LoVo (cell line): ENCODE measurements at regions not wholly inside any gene's neighbourhood (a gene's known extent, or its start where the extent isn't known, plus 50 kb on each side); places are given as distances from the start of the nearest gene placed in this dataset.

ENCODE experiments used
- DNase-seq: peaks from one replicate; pipeline ENCODE4 v3.0.0-alpha.2; 2016; ENCODE audit warnings: low spot score

GRCh38 chr5:8393240-8393639, 524.3 kb downstream of the MTRR start:
- DNase-seq = no peak

- DNase-seq = no peak
Observed at GRCh38 chr5:8394965-8395364, 526.0 kb downstream of the MTRR start.

GRCh38 chr5:8396246-8396645, 527.3 kb downstream of the MTRR start:
- DNase-seq = no peak

GRCh38 chr5:8396756-8397155, 527.8 kb downstream of the MTRR start:
- no peak for DNase-seq

- no peak for DNase-seq
Observed at GRCh38 chr5:8399471-8399870, 530.5 kb downstream of the MTRR start.

- DNase-seq = no peak
Observed at GRCh38 chr5:8408258-8408657, 539.3 kb downstream of the MTRR start.

- no peak for DNase-seq
Observed at GRCh38 chr5:8410618-8411017, 541.7 kb downstream of the MTRR start.

GRCh38 chr5:8413975-8414374, 545.0 kb downstream of the MTRR start:
- DNase-seq = no peak

- DNase-seq = no peak
Observed at GRCh38 chr5:8417316-8418048, 548.5 kb downstream of the MTRR start.

GRCh38 chr5:8418049-8418426, 549.1 kb downstream of the MTRR start:
- no peak for DNase-seq

GRCh38 chr5:8429778-8430758, 561.1 kb downstream of the MTRR start:
- DNase-seq = no peak

GRCh38 chr5:8434501-8434900, 565.6 kb downstream of the MTRR start:
- DNase-seq = no peak

GRCh38 chr5:8436924-8437323, 568.0 kb downstream of the MTRR start:
- no peak for DNase-seq

GRCh38 chr5:8445139-8445538, 576.2 kb downstream of the MTRR start:
- DNase-seq = no peak

GRCh38 chr5:8446179-8446578, 577.2 kb downstream of the MTRR start:
- no peak for DNase-seq

GRCh38 chr5:8456846-8457186, 587.9 kb downstream of the MTRR start:
- DNase-seq = no peak

GRCh38 chr5:8457187-8458037, 588.5 kb downstream of the MTRR start:
- DNase-seq = peak; percentile 87

GRCh38 chr5:8458038-8458383, 589.1 kb downstream of the MTRR start:
- DNase-seq = no peak

- DNase-seq = no peak
Observed at GRCh38 chr5:8461543-8461942, 592.6 kb downstream of the MTRR start.

- DNase-seq = no peak
Observed at GRCh38 chr5:8462565-8462964, 593.6 kb downstream of the MTRR start.

GRCh38 chr5:8470489-8470888, 601.5 kb downstream of the MTRR start:
- no peak for DNase-seq

GRCh38 chr5:8471581-8471980, 602.6 kb downstream of the MTRR start:
- no peak for DNase-seq

GRCh38 chr5:8473016-8473415, 604.1 kb downstream of the MTRR start:
- DNase-seq = no peak
